HCT116 (cell line): ENCODE measurements at regions not wholly inside any gene's neighbourhood (a gene's known extent, or its start where the extent isn't known, plus 50 kb on each side); places are given as distances from the start of the nearest gene placed in this dataset.

ENCODE experiments used
- ATAC-seq: fragments of 200-7000 bp; cut with Tn5 transposase; 2 replicates; pipeline ENCODE4 v1.9.1; 2020; ENCODE audit warnings: mild to moderate bottlenecking, moderate library complexity
- BruUV-seq: library from RNA; stranded (reverse); fragments of 400-500 nt; replicated peaks from 2 replicates; lab custom pipeline; 2021; lab: Mats Ljungman, UMichigan
- CTCF ChIA-PET: fragments of 300-600 bp; sonication (Branson Sonifier 250); formaldehyde crosslinking; loops from one replicate; lab custom pipeline; 2021; ENCODE audit warnings: antibody characterized with exemption; lab: Charles Lee
- POLR2A ChIA-PET: fragments of 300-600, 350-600 bp; sonication (Branson Sonifier 250); formaldehyde crosslinking; loops from one replicate; lab custom pipeline; 2021; ENCODE audit warnings: antibody characterized with exemption; lab: Charles Lee
- RAD21 ChIA-PET, 2 experiments: fragments of 300-600 bp; sonication (Branson Sonifier 250); formaldehyde crosslinking; loops; one replicate each; lab custom pipeline; 2023; ENCODE audit warnings: low total read pairs in 2 of 2; ENCODE audit not compliant: uncharacterized antibody in 2 of 2, unreplicated experiment in 2 of 2, low non-redundant PET in 1 of 2; lab: Charles Lee
- DNase-seq: peaks from one replicate; pipeline ENCODE4 v3.0.0-alpha.2; 2010; ENCODE audit warnings: low read depth, low spot score
- H2AFZ ChIP-seq: fragments of 200-600 bp; shearing (Covaris generic), sonication (generic); 2 replicates; pipeline ENCODE4 v1.6.1; 2017; ENCODE audit warnings: low read depth, mixed run types, mixed read lengths, antibody characterized with exemption, low read length; ENCODE audit not compliant: poor library complexity, severe bottlenecking
- H3K27ac ChIP-seq: 2 replicates; pipeline ENCODE4 v1.5.1; 2012; ENCODE audit warnings: low read depth, low read length
- H3K27me3 ChIP-seq: fragments of 200-600 bp; sonication (generic); 2 replicates; pipeline ENCODE4 v1.6.1; 2016; ENCODE audit warnings: mixed run types, low read length, mixed read lengths; ENCODE audit not compliant: insufficient read depth
- H3K36me3 ChIP-seq, 2 experiments: fragments of 200-500 bp in 1 of 2; fragments of 200-600 bp in 1 of 2; sonication (Bioruptor generic) in 1 of 2; sonication (generic) in 1 of 2; 2 replicates each; pipeline versions ENCODE4 v1.5.1 to v1.6.1; 2014 to 2016; ENCODE audit warnings: low read length in 2 of 2, inconsistent platforms in 1 of 2, mixed read lengths in 1 of 2, mixed run types in 1 of 2; ENCODE audit not compliant: insufficient read depth in 2 of 2, control insufficient read depth in 1 of 2
- H3K4me1 ChIP-seq, 2 experiments: fragments of 200-600 bp in 1 of 2; sonication (generic) in 1 of 2; 2 replicates each; pipeline versions ENCODE4 v1.5.1 to v1.6.1; 2012 to 2017; ENCODE audit warnings: low read length in 2 of 2, inconsistent platforms in 1 of 2, mild to moderate bottlenecking in 1 of 2, mixed read lengths in 1 of 2, mixed run types in 1 of 2, moderate library complexity in 1 of 2; ENCODE audit not compliant: insufficient read depth in 2 of 2, control insufficient read depth in 1 of 2
- H3K4me2 ChIP-seq: fragments of 200-600 bp; sonication (generic); 2 replicates; pipeline ENCODE4 v1.6.1; 2017; ENCODE audit warnings: mixed run types, low read length, mixed read lengths
- H3K4me3 ChIP-seq, 2 experiments: fragments of 200-600 bp in 1 of 2; sonication (generic) in 1 of 2; replicated peaks in 1 of 2; 2 replicates each; pipeline ENCODE4 v1.5.1; 2011 to 2016; ENCODE audit warnings: low read length in 2 of 2, control low read depth in 1 of 2, low read depth in 1 of 2, mild to moderate bottlenecking in 1 of 2, mixed read lengths in 1 of 2, mixed run types in 1 of 2
- H3K79me2 ChIP-seq: fragments of 200-600 bp; sonication (generic); 2 replicates; pipeline ENCODE4 v1.6.1; 2017; ENCODE audit warnings: mild to moderate bottlenecking, mixed run types, low read length, moderate library complexity, mixed read lengths; ENCODE audit not compliant: insufficient read depth
- H3K9ac ChIP-seq: fragments of 200-600 bp; sonication (generic); 2 replicates; pipeline ENCODE4 v1.6.1; 2016; ENCODE audit warnings: low read length, mixed read lengths
- H3K9me2 ChIP-seq: fragments of 200-600 bp; sonication (generic), shearing (Covaris generic); 2 replicates; pipeline ENCODE4 v1.6.1; 2017; ENCODE audit warnings: mixed run types, mild to moderate bottlenecking, moderate library complexity; ENCODE audit not compliant: insufficient read depth
- H3K9me3 ChIP-seq, 2 experiments: fragments of 200-500 bp in 1 of 2; fragments of 200-600 bp in 1 of 2; sonication (Bioruptor generic) in 1 of 2; sonication (generic) in 1 of 2; 2 replicates each; pipeline ENCODE4 v1.6.1; 2014 to 2017; ENCODE audit warnings: low read length in 2 of 2, mixed read lengths in 2 of 2, inconsistent platforms in 1 of 2, low read depth in 1 of 2, mild to moderate bottlenecking in 1 of 2, mixed run types in 1 of 2, moderate library complexity in 1 of 2; ENCODE audit not compliant: control insufficient read depth in 1 of 2, insufficient read depth in 1 of 2
- H4K20me1 ChIP-seq: fragments of 200-600 bp; sonication (generic), shearing (Covaris generic); 2 replicates; pipeline ENCODE4 v1.6.1; 2017; ENCODE audit warnings: mixed run types, mild to moderate bottlenecking, moderate library complexity; ENCODE audit not compliant: insufficient read depth
- CBX3 ChIP-seq: IDR thresholded peaks from 2 replicates; pipeline ENCODE4 v1.6.1; 2012; ENCODE audit warnings: low read depth
- CEBPB ChIP-seq: IDR thresholded peaks from 2 replicates; pipeline ENCODE4 v1.6.1; 2012; ENCODE audit warnings: low read depth
- ELF1 ChIP-seq: IDR thresholded peaks from 2 replicates; pipeline ENCODE4 v1.6.1; 2012; ENCODE audit warnings: low read depth, borderline replicate concordance
- FOSL1 ChIP-seq: IDR thresholded peaks from 2 replicates; pipeline ENCODE4 v1.6.1; 2012; ENCODE audit warnings: low read depth
- TCF7L2 ChIP-seq: IDR thresholded peaks from 2 replicates; pipeline ENCODE4 v1.7.0; 2011; ENCODE audit warnings: borderline replicate concordance, inconsistent platforms; ENCODE audit not compliant: insufficient read depth, insufficient read length; ENCODE audit errors: extremely low read depth
- ZFX ChIP-seq: fragments of 450-650 bp; IDR thresholded peaks from 2 replicates; pipeline ENCODE4 v1.6.1; 2017
- ZNF274 ChIP-seq: fragments of 200-500 bp; sonication (Bioruptor generic); IDR thresholded peaks from 2 replicates; pipeline ENCODE4 v1.6.1; 2014; ENCODE audit warnings: mild to moderate bottlenecking, low read depth, low read length, inconsistent platforms
- intact Hi-C: fragments of 100-400 bp; cut with micrococcal nuclease; formaldehyde crosslinking; loops from 2 replicates; pipeline ENCODE4 v1.10.0; 2022
- TF ChIP-seq, protein P1 (sequence below): IDR thresholded peaks from 2 replicates; pipeline ENCODE4 v1.6.1; 2012; ENCODE audit warnings: low read depth
- TF ChIP-seq, protein P2 (sequence below): IDR thresholded peaks from 2 replicates; pipeline ENCODE4 v1.6.1; 2011; ENCODE audit warnings: mild to moderate bottlenecking, low read length, moderate library complexity; ENCODE audit not compliant: insufficient replicate concordance; ENCODE audit errors: extremely low read depth

GRCh38 chr5:173742432-173742816 is 126.0 kb upstream of the BOD1 start:
- ChIA-PET RAD21 (no interaction called here), CTCF (no interaction called here), POLR2A (no interaction called here)
- Histone ChIP-seq H2AFZ (no peak overlapping the region), H3K9me3 (no peaks in the 10 kb centered on the region), H3K4me3 (no peak overlapping the region), H3K4me2 (no peak overlapping the region), H4K20me1 (no peaks in the 10 kb centered on the region), H3K9me2 (no peaks in the 10 kb centered on the region), H3K9ac (no peak overlapping the region), H3K79me2 (no peaks in the 10 kb centered on the region), H3K4me1 (peaks cover 0 to 7% of the 10 kb centered on the region in 2 experiments; a peak in 1 of 4 replicates), H3K27me3 (no peaks in the 10 kb centered on the region), H3K36me3 (no peaks in the 10 kb centered on the region), H3K27ac (no peak overlapping the region)
- no peak for TF ChIP-seq ZFX
- TF ChIP-seq ELF1, result no peak
- TF ChIP-seq, protein P1, sequence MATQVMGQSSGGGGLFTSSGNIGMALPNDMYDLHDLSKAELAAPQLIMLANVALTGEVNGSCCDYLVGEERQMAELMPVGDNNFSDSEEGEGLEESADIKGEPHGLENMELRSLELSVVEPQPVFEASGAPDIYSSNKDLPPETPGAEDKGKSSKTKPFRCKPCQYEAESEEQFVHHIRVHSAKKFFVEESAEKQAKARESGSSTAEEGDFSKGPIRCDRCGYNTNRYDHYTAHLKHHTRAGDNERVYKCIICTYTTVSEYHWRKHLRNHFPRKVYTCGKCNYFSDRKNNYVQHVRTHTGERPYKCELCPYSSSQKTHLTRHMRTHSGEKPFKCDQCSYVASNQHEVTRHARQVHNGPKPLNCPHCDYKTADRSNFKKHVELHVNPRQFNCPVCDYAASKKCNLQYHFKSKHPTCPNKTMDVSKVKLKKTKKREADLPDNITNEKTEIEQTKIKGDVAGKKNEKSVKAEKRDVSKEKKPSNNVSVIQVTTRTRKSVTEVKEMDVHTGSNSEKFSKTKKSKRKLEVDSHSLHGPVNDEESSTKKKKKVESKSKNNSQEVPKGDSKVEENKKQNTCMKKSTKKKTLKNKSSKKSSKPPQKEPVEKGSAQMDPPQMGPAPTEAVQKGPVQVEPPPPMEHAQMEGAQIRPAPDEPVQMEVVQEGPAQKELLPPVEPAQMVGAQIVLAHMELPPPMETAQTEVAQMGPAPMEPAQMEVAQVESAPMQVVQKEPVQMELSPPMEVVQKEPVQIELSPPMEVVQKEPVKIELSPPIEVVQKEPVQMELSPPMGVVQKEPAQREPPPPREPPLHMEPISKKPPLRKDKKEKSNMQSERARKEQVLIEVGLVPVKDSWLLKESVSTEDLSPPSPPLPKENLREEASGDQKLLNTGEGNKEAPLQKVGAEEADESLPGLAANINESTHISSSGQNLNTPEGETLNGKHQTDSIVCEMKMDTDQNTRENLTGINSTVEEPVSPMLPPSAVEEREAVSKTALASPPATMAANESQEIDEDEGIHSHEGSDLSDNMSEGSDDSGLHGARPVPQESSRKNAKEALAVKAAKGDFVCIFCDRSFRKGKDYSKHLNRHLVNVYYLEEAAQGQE, result no peak
- TF ChIP-seq TCF7L2, result no peak
- no peak for TF ChIP-seq FOSL1
- TF ChIP-seq ZNF274, result no peak
- no peak for TF ChIP-seq CEBPB
- no peak for TF ChIP-seq CBX3
- TF ChIP-seq, protein P2, sequence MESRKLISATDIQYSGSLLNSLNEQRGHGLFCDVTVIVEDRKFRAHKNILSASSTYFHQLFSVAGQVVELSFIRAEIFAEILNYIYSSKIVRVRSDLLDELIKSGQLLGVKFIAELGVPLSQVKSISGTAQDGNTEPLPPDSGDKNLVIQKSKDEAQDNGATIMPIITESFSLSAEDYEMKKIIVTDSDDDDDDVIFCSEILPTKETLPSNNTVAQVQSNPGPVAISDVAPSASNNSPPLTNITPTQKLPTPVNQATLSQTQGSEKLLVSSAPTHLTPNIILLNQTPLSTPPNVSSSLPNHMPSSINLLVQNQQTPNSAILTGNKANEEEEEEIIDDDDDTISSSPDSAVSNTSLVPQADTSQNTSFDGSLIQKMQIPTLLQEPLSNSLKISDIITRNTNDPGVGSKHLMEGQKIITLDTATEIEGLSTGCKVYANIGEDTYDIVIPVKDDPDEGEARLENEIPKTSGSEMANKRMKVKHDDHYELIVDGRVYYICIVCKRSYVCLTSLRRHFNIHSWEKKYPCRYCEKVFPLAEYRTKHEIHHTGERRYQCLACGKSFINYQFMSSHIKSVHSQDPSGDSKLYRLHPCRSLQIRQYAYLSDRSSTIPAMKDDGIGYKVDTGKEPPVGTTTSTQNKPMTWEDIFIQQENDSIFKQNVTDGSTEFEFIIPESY, result no peak
- intact Hi-C loops, result no loop called here
- DNase-seq (no peak), ATAC-seq (no peak)
- no TSS peak for BruUV-seq
